Prostate gland (tissue), 2 donors: ENCODE measurements at regions not wholly inside any gene's neighbourhood (a gene's known extent, or its start where the extent isn't known, plus 50 kb on each side); places are given as distances from the start of the nearest gene placed in this dataset.

Source experiments
- POLR2AphosphoS5 ChIP-seq: sonication (generic); formaldehyde crosslinking; IDR thresholded peaks from one replicate; pipeline ENCODE4 v1.6.1; 2017; ENCODE audit warnings: antibody characterized with exemption
- TF ChIP-seq, protein P1 (sequence below), 4 experiments: fragments of 200-600 bp in 2 of 4; fragments of 450-650 bp in 2 of 4; sonication (generic) in 2 of 4; IDR thresholded peaks; 1 replicate in 3 of 4; 2 replicates in 1 of 4; pipeline ENCODE4 v1.5.1; 2016 to 2019; ENCODE audit warnings: antibody characterized with exemption in 4 of 4, mild to moderate bottlenecking in 2 of 4, moderate library complexity in 2 of 4

DNA sequence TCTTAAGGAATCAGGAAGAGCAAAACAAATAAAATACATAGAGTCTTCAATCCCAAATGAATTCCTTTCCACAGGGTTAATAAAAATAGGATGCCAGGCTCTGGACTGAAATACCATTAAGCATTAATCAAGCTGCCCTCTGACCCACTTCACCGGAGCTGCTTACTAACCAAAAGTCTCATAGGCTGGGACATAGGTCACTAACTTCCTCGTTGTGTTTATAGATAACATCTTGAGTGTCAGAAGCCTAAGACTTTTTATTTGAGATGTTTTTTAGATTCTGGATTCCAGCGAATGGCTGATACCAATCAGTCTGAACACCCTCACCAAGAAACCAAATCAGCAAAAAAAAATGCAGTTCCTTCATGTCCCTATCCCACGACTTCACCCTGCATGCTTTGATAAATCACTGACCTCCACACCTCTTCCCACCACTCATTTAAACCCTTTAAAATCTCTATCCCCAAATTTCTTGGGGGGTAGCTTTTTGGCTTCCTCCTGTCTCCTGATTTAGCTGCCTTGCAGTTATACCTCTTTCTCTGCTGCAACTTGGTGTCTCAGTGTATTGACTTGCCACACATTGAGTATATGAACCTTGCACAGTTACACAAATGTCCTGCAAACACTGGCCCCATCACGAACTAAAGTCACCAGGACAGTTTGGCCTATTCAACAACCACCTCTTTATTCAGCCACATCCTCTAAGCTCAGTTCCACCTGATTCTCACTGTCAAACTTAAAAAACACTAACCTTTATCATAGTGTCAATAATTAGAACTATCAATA lies 399.3 kb downstream of the METTL4 start:
- TF ChIP-seq, protein P1, sequence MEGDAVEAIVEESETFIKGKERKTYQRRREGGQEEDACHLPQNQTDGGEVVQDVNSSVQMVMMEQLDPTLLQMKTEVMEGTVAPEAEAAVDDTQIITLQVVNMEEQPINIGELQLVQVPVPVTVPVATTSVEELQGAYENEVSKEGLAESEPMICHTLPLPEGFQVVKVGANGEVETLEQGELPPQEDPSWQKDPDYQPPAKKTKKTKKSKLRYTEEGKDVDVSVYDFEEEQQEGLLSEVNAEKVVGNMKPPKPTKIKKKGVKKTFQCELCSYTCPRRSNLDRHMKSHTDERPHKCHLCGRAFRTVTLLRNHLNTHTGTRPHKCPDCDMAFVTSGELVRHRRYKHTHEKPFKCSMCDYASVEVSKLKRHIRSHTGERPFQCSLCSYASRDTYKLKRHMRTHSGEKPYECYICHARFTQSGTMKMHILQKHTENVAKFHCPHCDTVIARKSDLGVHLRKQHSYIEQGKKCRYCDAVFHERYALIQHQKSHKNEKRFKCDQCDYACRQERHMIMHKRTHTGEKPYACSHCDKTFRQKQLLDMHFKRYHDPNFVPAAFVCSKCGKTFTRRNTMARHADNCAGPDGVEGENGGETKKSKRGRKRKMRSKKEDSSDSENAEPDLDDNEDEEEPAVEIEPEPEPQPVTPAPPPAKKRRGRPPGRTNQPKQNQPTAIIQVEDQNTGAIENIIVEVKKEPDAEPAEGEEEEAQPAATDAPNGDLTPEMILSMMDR (IDR thresholded peaks at IDR 0.05) = no peak
- TF ChIP-seq POLR2AphosphoS5 = no peak
